ENCODE measurements at regions not wholly inside any gene's neighbourhood (a gene's known extent, or its start where the extent isn't known, plus 50 kb on each side); places are given as distances from the start of the nearest gene placed in this dataset.

DNA sequence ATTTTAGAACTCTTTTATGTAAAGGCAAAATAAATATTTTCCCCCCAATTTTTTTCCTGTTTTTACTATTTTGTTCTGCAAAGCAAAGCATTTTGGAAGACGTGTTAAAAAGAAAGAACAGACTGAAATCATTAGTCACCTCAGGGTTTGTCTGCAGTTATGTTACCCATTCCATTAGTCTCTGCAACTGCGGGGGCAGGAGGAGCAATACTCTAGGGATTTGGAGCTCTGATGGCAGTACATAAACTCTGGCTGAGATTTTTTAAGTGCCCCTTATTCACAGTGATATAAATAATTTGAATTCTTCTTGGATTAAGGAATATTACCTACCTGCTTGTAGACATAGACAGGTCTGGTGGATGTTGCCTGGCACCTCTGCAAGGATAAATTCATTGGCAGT is 88.0 kb upstream of the CELF4 start:
- DNase-seq (ENCODE audit: extremely low spot score), result no peak
- TF ChIP-seq TARDBP (IDR thresholded peaks at IDR 0.05) (no peak), L3MBTL2 (conservative IDR thresholded peaks at IDR 0.05) (no peak), FOXM1 (IDR thresholded peaks at IDR 0.05; ENCODE audit: borderline replicate concordance) (no peak), CTBP1 (IDR thresholded peaks at IDR 0.05; ENCODE audit: borderline replicate concordance) (no peak), BHLHE40 (IDR thresholded peaks at IDR 0.05; ENCODE audit: borderline replicate concordance) (no peak), ZNF384 (IDR thresholded peaks at IDR 0.05) (no peak), SUZ12 (IDR thresholded peaks at IDR 0.05) (no peak), SP1 (IDR thresholded peaks at IDR 0.05) (no peak)
- CTCF ChIA-PET, result no interaction called here
- POLR2A ChIA-PET, result no interaction called here

GRCh38 chr18:37649930-37650329 is 84.3 kb upstream of the CELF4 start:
- ChIA-PET POLR2A (no interaction called here), CTCF (no interaction called here)
- DNase-seq (ENCODE audit: extremely low spot score), result no peak
- no peak for TF ChIP-seq LEF1 (IDR thresholded peaks at IDR 0.05; ENCODE audit: borderline replicate concordance)
- TF ChIP-seq HDGF (IDR thresholded peaks at IDR 0.05; ENCODE audit: borderline replicate concordance), result no peak
- TF ChIP-seq ELF4 (IDR thresholded peaks at IDR 0.05), result no peak
- TF ChIP-seq FOXM1 (IDR thresholded peaks at IDR 0.05; ENCODE audit: borderline replicate concordance), result no peak
- TF ChIP-seq L3MBTL2 (conservative IDR thresholded peaks at IDR 0.05), result no peak
- no peak for TF ChIP-seq ZNF384 (IDR thresholded peaks at IDR 0.05)
- TF ChIP-seq SUZ12 (IDR thresholded peaks at IDR 0.05), result no peak
- TF ChIP-seq, protein P1, sequence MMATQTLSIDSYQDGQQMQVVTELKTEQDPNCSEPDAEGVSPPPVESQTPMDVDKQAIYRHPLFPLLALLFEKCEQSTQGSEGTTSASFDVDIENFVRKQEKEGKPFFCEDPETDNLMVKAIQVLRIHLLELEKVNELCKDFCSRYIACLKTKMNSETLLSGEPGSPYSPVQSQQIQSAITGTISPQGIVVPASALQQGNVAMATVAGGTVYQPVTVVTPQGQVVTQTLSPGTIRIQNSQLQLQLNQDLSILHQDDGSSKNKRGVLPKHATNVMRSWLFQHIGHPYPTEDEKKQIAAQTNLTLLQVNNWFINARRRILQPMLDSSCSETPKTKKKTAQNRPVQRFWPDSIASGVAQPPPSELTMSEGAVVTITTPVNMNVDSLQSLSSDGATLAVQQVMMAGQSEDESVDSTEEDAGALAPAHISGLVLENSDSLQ (IDR thresholded peaks at IDR 0.05), result no peak
- TF ChIP-seq TARDBP (IDR thresholded peaks at IDR 0.05), result no peak
- no peak for TF ChIP-seq NFRKB (IDR thresholded peaks at IDR 0.05)
- TF ChIP-seq FOXK2 (IDR thresholded peaks at IDR 0.05), result no peak
- TF ChIP-seq ARNT (IDR thresholded peaks at IDR 0.05), result no peak
- TF ChIP-seq CTBP1 (IDR thresholded peaks at IDR 0.05; ENCODE audit: borderline replicate concordance), result no peak
- no peak for TF ChIP-seq FOXA1 (IDR thresholded peaks at IDR 0.05)

- CTCF ChIA-PET, result no interaction called here
- no peak for DNase-seq (ENCODE audit: extremely low spot score)
- TF ChIP-seq NFRKB (IDR thresholded peaks at IDR 0.05) (no peak), ZNF384 (IDR thresholded peaks at IDR 0.05) (no peak), FOXK2 (IDR thresholded peaks at IDR 0.05) (no peak), BHLHE40 (IDR thresholded peaks at IDR 0.05; ENCODE audit: borderline replicate concordance) (no peak), SP1 (IDR thresholded peaks at IDR 0.05) (no peak)
- POLR2A ChIA-PET, result no interaction called here
Observed at GRCh38 chr18:37649416-37649815, 83.8 kb upstream of the CELF4 start.

DNA sequence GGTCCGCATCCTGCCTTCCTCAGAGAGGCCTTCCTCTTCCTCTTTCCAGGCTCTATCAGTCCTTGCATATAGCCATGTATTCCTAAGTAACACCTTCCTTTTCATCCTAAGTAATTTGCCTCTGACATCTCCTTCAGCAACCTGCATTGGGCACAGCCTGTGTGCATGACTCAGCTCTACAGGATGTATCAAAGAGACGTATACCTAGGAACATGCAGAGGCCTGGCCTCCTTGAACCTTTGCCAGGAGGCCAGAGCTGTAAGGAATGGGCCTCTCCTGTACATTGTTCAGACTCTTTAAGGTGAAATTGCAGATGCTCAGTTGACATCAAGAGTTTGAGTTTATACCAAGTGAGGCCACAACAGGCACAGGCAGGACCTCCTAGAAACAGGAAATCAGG is 76.0 kb upstream of the CELF4 start:
- no peak for TF ChIP-seq ELF4 (IDR thresholded peaks at IDR 0.05)
- no peak for TF ChIP-seq ZNF384 (IDR thresholded peaks at IDR 0.05)
- TF ChIP-seq, protein P1 (IDR thresholded peaks at IDR 0.05), result no peak
- TF ChIP-seq FOXM1 (IDR thresholded peaks at IDR 0.05; ENCODE audit: borderline replicate concordance), result no peak
- TF ChIP-seq NFRKB (IDR thresholded peaks at IDR 0.05), result no peak
- no peak for TF ChIP-seq BHLHE40 (IDR thresholded peaks at IDR 0.05; ENCODE audit: borderline replicate concordance)
- no peak for TF ChIP-seq TARDBP (IDR thresholded peaks at IDR 0.05)
- DNase-seq (ENCODE audit: extremely low spot score), result no peak
- ChIA-PET POLR2A (no interaction called here), CTCF (no interaction called here)

DNA sequence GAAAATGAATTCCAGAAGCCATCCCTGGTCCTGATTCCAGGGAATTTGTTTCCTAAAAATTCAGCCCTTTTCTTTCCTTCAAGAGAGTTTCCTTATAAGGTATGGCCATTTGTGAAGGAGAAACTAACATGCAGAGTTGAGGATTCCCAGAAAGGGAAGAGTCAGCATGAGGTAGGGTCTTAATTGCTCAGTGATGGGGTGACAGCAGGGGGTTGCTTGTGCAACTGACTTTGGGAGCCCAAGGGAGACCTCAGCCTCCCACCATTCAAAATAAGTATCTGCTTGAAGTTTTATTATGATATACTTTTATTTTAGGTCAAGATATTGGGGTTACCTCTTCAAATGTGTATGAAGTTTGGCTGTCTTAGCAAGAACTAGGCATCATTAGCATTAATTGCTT is 74.9 kb upstream of the CELF4 start:
- CTCF ChIA-PET, result no interaction called here

GRCh38 chr18:37639846-37640245 is 74.2 kb upstream of the CELF4 start:
- ChIA-PET POLR2A (no interaction called here), CTCF (no interaction called here)
- TF ChIP-seq FOXK2 (IDR thresholded peaks at IDR 0.05) (no peak), BHLHE40 (IDR thresholded peaks at IDR 0.05; ENCODE audit: borderline replicate concordance) (no peak), FOXM1 (IDR thresholded peaks at IDR 0.05; ENCODE audit: borderline replicate concordance) (no peak), ELF4 (IDR thresholded peaks at IDR 0.05) (no peak), ZNF384 (IDR thresholded peaks at IDR 0.05) (no peak), FOXA1 (IDR thresholded peaks at IDR 0.05) (no peak), SP1 (IDR thresholded peaks at IDR 0.05) (no peak), HDGF (IDR thresholded peaks at IDR 0.05; ENCODE audit: borderline replicate concordance) (no peak), TARDBP (IDR thresholded peaks at IDR 0.05) (no peak), CTBP1 (IDR thresholded peaks at IDR 0.05; ENCODE audit: borderline replicate concordance) (no peak), SUZ12 (IDR thresholded peaks at IDR 0.05) (no peak), L3MBTL2 (conservative IDR thresholded peaks at IDR 0.05) (no peak)
- TF ChIP-seq, protein P1 (IDR thresholded peaks at IDR 0.05), result no peak
- no peak for DNase-seq (ENCODE audit: extremely low spot score)

More for the DNA sequence above, 74.9 kb upstream of the CELF4 start:
- no peak for DNase-seq (ENCODE audit: extremely low spot score)
- POLR2A ChIA-PET, result no interaction called here
- TF ChIP-seq BHLHE40 (IDR thresholded peaks at IDR 0.05; ENCODE audit: borderline replicate concordance) (no peak), FOXM1 (IDR thresholded peaks at IDR 0.05; ENCODE audit: borderline replicate concordance) (no peak), CTBP1 (IDR thresholded peaks at IDR 0.05; ENCODE audit: borderline replicate concordance) (no peak), TARDBP (IDR thresholded peaks at IDR 0.05) (no peak), SUZ12 (IDR thresholded peaks at IDR 0.05) (no peak), LEF1 (IDR thresholded peaks at IDR 0.05; ENCODE audit: borderline replicate concordance) (no peak), ZNF384 (IDR thresholded peaks at IDR 0.05) (no peak), L3MBTL2 (conservative IDR thresholded peaks at IDR 0.05) (no peak), NFRKB (IDR thresholded peaks at IDR 0.05) (no peak), FOXK2 (IDR thresholded peaks at IDR 0.05) (no peak), FOXA1 (IDR thresholded peaks at IDR 0.05) (no peak)

GRCh38 chr18:37637478-37637850 is 71.9 kb upstream of the CELF4 start:
- POLR2A ChIA-PET, result no interaction called here
- CTCF ChIA-PET, result no interaction called here
- TF ChIP-seq ELF4 (IDR thresholded peaks at IDR 0.05), result no peak
- no peak for TF ChIP-seq NFRKB (IDR thresholded peaks at IDR 0.05)
- TF ChIP-seq BHLHE40 (IDR thresholded peaks at IDR 0.05; ENCODE audit: borderline replicate concordance), result no peak
- no peak for TF ChIP-seq CTBP1 (IDR thresholded peaks at IDR 0.05; ENCODE audit: borderline replicate concordance)
- TF ChIP-seq HDGF (IDR thresholded peaks at IDR 0.05; ENCODE audit: borderline replicate concordance), result no peak
- TF ChIP-seq FOXA1 (IDR thresholded peaks at IDR 0.05), result no peak
- TF ChIP-seq, protein P1 (IDR thresholded peaks at IDR 0.05), result no peak
- TF ChIP-seq L3MBTL2 (conservative IDR thresholded peaks at IDR 0.05), result no peak
- DNase-seq (ENCODE audit: extremely low spot score), result no peak

All from HEK293T (cell line).